Spinal cord (tissue), 9 donors: ENCODE measurements at regions not wholly inside any gene's neighbourhood (a gene's known extent, or its start where the extent isn't known, plus 50 kb on each side); places are given as distances from the start of the nearest gene placed in this dataset.
A peak's percentile ranks its signal among the peaks of the same experiment; 100 is the strongest.
"Not testable (repeated sequence)": the region's sequence is repeated elsewhere in the genome, so short reads cannot be mapped to it uniquely, and the experiment has no call there.

Source experiments
- DNase-seq, 6 donors: peaks; one replicate each; pipeline versions ENCODE4 v3.0.0 to v3.0.0-alpha.2; 2013 to 2015; ENCODE audit warnings: low spot score in 6 of 6, low read depth in 4 of 6
- H3K27ac ChIP-seq: one replicate; pipeline ENCODE4 v1.5.1; 2013; ENCODE audit warnings: low read depth, low read length, control low read depth
- H3K27me3 ChIP-seq: one replicate; pipeline ENCODE4 v1.6.1; 2013; ENCODE audit warnings: low read length; ENCODE audit not compliant: control insufficient read depth, insufficient read depth
- H3K36me3 ChIP-seq: one replicate; pipeline ENCODE4 v1.6.1; 2013; ENCODE audit warnings: low read length; ENCODE audit not compliant: control insufficient read depth, insufficient read depth
- H3K4me1 ChIP-seq: one replicate; pipeline ENCODE4 v1.6.1; 2013; ENCODE audit warnings: low read length; ENCODE audit not compliant: control insufficient read depth, insufficient read depth
- H3K4me3 ChIP-seq: one replicate; pipeline ENCODE4 v1.5.1; 2013; ENCODE audit warnings: low read depth, low read length, control low read depth
- H3K9me3 ChIP-seq: one replicate; pipeline ENCODE4 v1.6.1; 2013; ENCODE audit warnings: low read length; ENCODE audit not compliant: control insufficient read depth, insufficient read depth
- WGBS: methylation state at CpG from one replicate; pipeline ENCODE4 v1.1.5; 2013; ENCODE audit warnings: missing lambda C conversion rate; ENCODE audit not compliant: insufficient coverage; 5-methylcytosine and 5-hydroxymethylcytosine counted together
- donor health status: healthy.

- WGBS: no CpG with 5 or more reads among the region's 1 CpG
- no peak for DNase-seq
Observed at GRCh38 chr3:144840866-144841265, 869.2 kb downstream of the DIPK2A start.

GRCh38 chr3:144843099-144843498 is 871.5 kb downstream of the DIPK2A start:
- H3K9me3 ChIP-seq: no peaks in the 10 kb centered on the region
- no peak for DNase-seq
- H3K4me1 ChIP-seq: no peaks in the 10 kb centered on the region
- no peaks in the 10 kb centered on the region for H3K36me3 ChIP-seq
- no peak overlapping the region for H3K27ac ChIP-seq
- no peak overlapping the region for H3K4me3 ChIP-seq
- H3K27me3 ChIP-seq: no peaks in the 10 kb centered on the region
- 100% methylated on average over 1 of the region's 8 CpGs for WGBS

More at GRCh38 chr3:144840866-144841265, 869.2 kb downstream of the DIPK2A start:
- H3K27ac ChIP-seq: no peak overlapping the region
- H3K9me3 ChIP-seq: no peaks in the 10 kb centered on the region
- no peaks in the 10 kb centered on the region for H3K36me3 ChIP-seq
- H3K4me3 ChIP-seq: no peak overlapping the region
- H3K27me3 ChIP-seq: no peaks in the 10 kb centered on the region
- H3K4me1 ChIP-seq: no peaks in the 10 kb centered on the region

- no peaks in the 10 kb centered on the region for H3K27me3 ChIP-seq
Observed at GRCh38 chr3:144852999-144853398, 881.4 kb downstream of the DIPK2A start.

GRCh38 chr3:144854020-144854419 is 882.4 kb downstream of the DIPK2A start:
- not testable (repeated sequence) for H3K27me3 ChIP-seq
- 98% methylated on average over 6 of the region's 9 CpGs for WGBS

More at GRCh38 chr3:144852999-144853398, 881.4 kb downstream of the DIPK2A start:
- no peaks in the 10 kb centered on the region for H3K9me3 ChIP-seq
- H3K4me3 ChIP-seq: no peak overlapping the region
- DNase-seq: no peak
- no peaks in the 10 kb centered on the region for H3K36me3 ChIP-seq
- H3K4me1 ChIP-seq: no peaks in the 10 kb centered on the region
- H3K27ac ChIP-seq: no peak overlapping the region

GRCh38 chr3:144859161-144859560 is 887.5 kb downstream of the DIPK2A start:
- H3K4me3 ChIP-seq: no peak overlapping the region

More at GRCh38 chr3:144854020-144854419, 882.4 kb downstream of the DIPK2A start:
- not testable (repeated sequence) for H3K36me3 ChIP-seq, DNase-seq, H3K4me3 ChIP-seq, H3K9me3 ChIP-seq, H3K4me1 ChIP-seq, H3K27ac ChIP-seq

GRCh38 chr3:144864646-144865045 is 893.0 kb downstream of the DIPK2A start:
- WGBS: no CpG with 5 or more reads among the region's 2 CpGs
- no peak for DNase-seq
- Histone ChIP-seq H3K36me3 (no peaks in the 10 kb centered on the region), H3K9me3 (no peaks in the 10 kb centered on the region), H3K27ac (no peak overlapping the region), H3K4me3 (no peak overlapping the region), H3K27me3 (no peaks in the 10 kb centered on the region), H3K4me1 (no peaks in the 10 kb centered on the region)

More at GRCh38 chr3:144859161-144859560, 887.5 kb downstream of the DIPK2A start:
- H3K9me3 ChIP-seq: no peaks in the 10 kb centered on the region
- no peaks in the 10 kb centered on the region for H3K36me3 ChIP-seq
- H3K4me1 ChIP-seq: no peaks in the 10 kb centered on the region
- H3K27ac ChIP-seq: no peak overlapping the region
- no peaks in the 10 kb centered on the region for H3K27me3 ChIP-seq
- WGBS: 77% methylated on average over 3 of the region's 3 CpGs
- peak in 1 of 6 donors; percentile 6 for DNase-seq

GRCh38 chr3:144865948-144866347 is 894.3 kb downstream of the DIPK2A start:
- no peak overlapping the region for H3K27ac ChIP-seq
- no peak overlapping the region for H3K4me3 ChIP-seq
- H3K27me3 ChIP-seq: no peaks in the 10 kb centered on the region
- no peaks in the 10 kb centered on the region for H3K9me3 ChIP-seq
- H3K36me3 ChIP-seq: no peaks in the 10 kb centered on the region
- peak in 1 of 6 donors; percentile 5 for DNase-seq
- H3K4me1 ChIP-seq: no peaks in the 10 kb centered on the region

- no peaks in the 10 kb centered on the region for H3K27me3 ChIP-seq
- H3K9me3 ChIP-seq: no peaks in the 10 kb centered on the region
- H3K36me3 ChIP-seq: no peaks in the 10 kb centered on the region
- no peak overlapping the region for H3K27ac ChIP-seq
- 71% methylated on average over 1 of the region's 2 CpGs for WGBS
- H3K4me3 ChIP-seq: no peak overlapping the region
- DNase-seq: no peak
- H3K4me1 ChIP-seq: no peaks in the 10 kb centered on the region
Observed at GRCh38 chr3:144866476-144866875, 894.9 kb downstream of the DIPK2A start.

- H3K27ac ChIP-seq: no peak overlapping the region
- no peaks in the 10 kb centered on the region for H3K9me3 ChIP-seq
- H3K4me3 ChIP-seq: no peak overlapping the region
Observed at GRCh38 chr3:144868506-144868905, 896.9 kb downstream of the DIPK2A start.

GRCh38 chr3:144873066-144873465 is 901.4 kb downstream of the DIPK2A start:
- Histone ChIP-seq H3K4me1 (no peaks in the 10 kb centered on the region), H3K9me3 (no peaks in the 10 kb centered on the region), H3K27ac (no peak overlapping the region), H3K4me3 (no peak overlapping the region), H3K36me3 (no peaks in the 10 kb centered on the region), H3K27me3 (no peaks in the 10 kb centered on the region)
- DNase-seq: no peak
- no CpG with 5 or more reads among the region's 1 CpG for WGBS

More at GRCh38 chr3:144868506-144868905, 896.9 kb downstream of the DIPK2A start:
- no peak for DNase-seq
- H3K36me3 ChIP-seq: no peaks in the 10 kb centered on the region
- H3K4me1 ChIP-seq: no peaks in the 10 kb centered on the region
- no peaks in the 10 kb centered on the region for H3K27me3 ChIP-seq
